ENCODE measurements at regions not wholly inside any gene's neighbourhood (a gene's known extent, or its start where the extent isn't known, plus 50 kb on each side); places are given as distances from the start of the nearest gene placed in this dataset.

GRCh38 chr7:121730869-121731268 is 142.1 kb upstream of the PTPRZ1 start:
- TF ChIP-seq POLR2A (IDR thresholded peaks at IDR 0.05): no peak
- TF ChIP-seq CTCF (IDR thresholded peaks at IDR 0.05): no peak

Data from body of pancreas (tissue), 4 donors.